Suprapubic skin (tissue), 4 donors: ENCODE measurements at regions not wholly inside any gene's neighbourhood (a gene's known extent, or its start where the extent isn't known, plus 50 kb on each side); places are given as distances from the start of the nearest gene placed in this dataset.

Experiments used
- EP300 ChIP-seq: sonication (generic); formaldehyde crosslinking; IDR thresholded peaks from one replicate; pipeline ENCODE4 v1.6.1; 2017; ENCODE audit warnings: antibody characterized with exemption
- POLR2A ChIP-seq, 2 donors: fragments of 450-650 bp; IDR thresholded peaks; one replicate each; pipeline ENCODE4 v1.6.1; 2017; ENCODE audit warnings: antibody characterized with exemption in 2 of 2, mild to moderate bottlenecking in 2 of 2, moderate library complexity in 2 of 2
- POLR2AphosphoS5 ChIP-seq, 3 donors: sonication (generic); formaldehyde crosslinking; IDR thresholded peaks; one replicate each; pipeline ENCODE4 v1.6.1; 2017; ENCODE audit warnings: antibody characterized with exemption in 3 of 3
- TF ChIP-seq, protein P1 (sequence below), 2 donors: fragments of 200-600 bp in 1 of 2; fragments of 450-650 bp in 1 of 2; sonication (generic) in 1 of 2; IDR thresholded peaks; one replicate each; pipeline ENCODE4 v1.5.1; 2016 to 2019; ENCODE audit warnings: antibody characterized with exemption in 2 of 2, mild to moderate bottlenecking in 1 of 2, moderate library complexity in 1 of 2

DNA sequence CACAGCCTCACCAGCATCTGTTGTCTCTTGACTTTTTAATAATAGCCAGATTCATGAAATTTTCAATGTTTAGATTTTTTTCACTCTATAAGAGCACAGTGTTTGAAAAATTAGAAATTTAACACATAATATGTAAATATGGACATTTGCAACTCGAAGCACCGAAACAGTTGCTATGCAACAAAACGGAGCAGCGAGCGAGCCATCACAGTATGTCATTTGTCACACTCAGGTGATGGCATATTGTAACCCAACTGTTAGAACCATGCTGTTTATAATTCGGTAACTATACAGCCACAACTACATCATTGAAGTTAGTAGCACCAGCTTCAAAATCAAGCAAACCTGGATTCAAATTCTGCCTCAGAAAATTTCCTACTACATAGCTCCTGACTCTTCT lies 410.8 kb downstream of the NPIPA8 start:
- TF ChIP-seq, protein P1, sequence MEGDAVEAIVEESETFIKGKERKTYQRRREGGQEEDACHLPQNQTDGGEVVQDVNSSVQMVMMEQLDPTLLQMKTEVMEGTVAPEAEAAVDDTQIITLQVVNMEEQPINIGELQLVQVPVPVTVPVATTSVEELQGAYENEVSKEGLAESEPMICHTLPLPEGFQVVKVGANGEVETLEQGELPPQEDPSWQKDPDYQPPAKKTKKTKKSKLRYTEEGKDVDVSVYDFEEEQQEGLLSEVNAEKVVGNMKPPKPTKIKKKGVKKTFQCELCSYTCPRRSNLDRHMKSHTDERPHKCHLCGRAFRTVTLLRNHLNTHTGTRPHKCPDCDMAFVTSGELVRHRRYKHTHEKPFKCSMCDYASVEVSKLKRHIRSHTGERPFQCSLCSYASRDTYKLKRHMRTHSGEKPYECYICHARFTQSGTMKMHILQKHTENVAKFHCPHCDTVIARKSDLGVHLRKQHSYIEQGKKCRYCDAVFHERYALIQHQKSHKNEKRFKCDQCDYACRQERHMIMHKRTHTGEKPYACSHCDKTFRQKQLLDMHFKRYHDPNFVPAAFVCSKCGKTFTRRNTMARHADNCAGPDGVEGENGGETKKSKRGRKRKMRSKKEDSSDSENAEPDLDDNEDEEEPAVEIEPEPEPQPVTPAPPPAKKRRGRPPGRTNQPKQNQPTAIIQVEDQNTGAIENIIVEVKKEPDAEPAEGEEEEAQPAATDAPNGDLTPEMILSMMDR (IDR thresholded peaks at IDR 0.05), result no peak
- no peak for TF ChIP-seq EP300
- no peak for TF ChIP-seq POLR2AphosphoS5 (IDR thresholded peaks at IDR 0.05)
- no peak for TF ChIP-seq POLR2A (IDR thresholded peaks at IDR 0.05)
